CD8-positive, alpha-beta memory T cell (primary cell): ENCODE measurements at regions not wholly inside any gene's neighbourhood (a gene's known extent, or its start where the extent isn't known, plus 50 kb on each side); places are given as distances from the start of the nearest gene placed in this dataset.

Experiments used
- CTCF ChIA-PET: fragments of 350-600 bp; sonication (Branson Sonifier 250); formaldehyde crosslinking; loops from one replicate; lab custom pipeline; 2021; ENCODE audit warnings: antibody characterized with exemption; lab: Charles Lee
- POLR2A ChIA-PET: fragments of 350-600 bp; sonication (Branson Sonifier 250); formaldehyde crosslinking; loops from one replicate; lab custom pipeline; 2021; ENCODE audit warnings: antibody characterized with exemption; lab: Charles Lee
- DNase-seq, 5 donors: peaks; one replicate each; pipeline versions ENCODE4 v3.0.0 to v3.0.0-alpha.2; 2020 to 2022; ENCODE audit warnings: mixed read lengths in 1 of 5
- H3K27ac ChIP-seq: one replicate; pipeline ENCODE4 v1.7.0; 2013; ENCODE audit warnings: low read depth, mild to moderate bottlenecking, low read length, moderate library complexity
- H3K27me3 ChIP-seq: 2 replicates; pipeline ENCODE4 v1.7.0; 2013; ENCODE audit warnings: low read length, mild to moderate bottlenecking; ENCODE audit not compliant: insufficient read depth, poor library complexity, severe bottlenecking
- H3K36me3 ChIP-seq: 2 replicates; pipeline ENCODE4 v1.7.0; 2013; ENCODE audit warnings: mild to moderate bottlenecking, low read length, moderate library complexity; ENCODE audit not compliant: insufficient read depth
- H3K4me1 ChIP-seq: 2 replicates; pipeline ENCODE4 v1.7.0; 2013; ENCODE audit warnings: mild to moderate bottlenecking, low read length, moderate library complexity; ENCODE audit not compliant: insufficient read depth
- H3K4me3 ChIP-seq: 2 replicates; pipeline ENCODE4 v1.7.0; 2013; ENCODE audit warnings: mild to moderate bottlenecking, low read length
- H3K9me3 ChIP-seq: 2 replicates; pipeline ENCODE4 v1.7.0; 2013; ENCODE audit warnings: mild to moderate bottlenecking, low read length
- H3K27ac Mint-ChIP-seq, 8 donors: one replicate each; pipeline ENCODE4 v1.8.0; 2020 to 2021; ENCODE audit warnings: mixed read lengths in 8 of 8, mild to moderate bottlenecking in 6 of 8, inconsistent platforms in 3 of 8, moderate library complexity in 3 of 8
- H3K27me3 Mint-ChIP-seq, 2 donors: one replicate each; pipeline ENCODE4 v1.8.0; 2020 to 2021; ENCODE audit warnings: mixed read lengths in 2 of 2, mild to moderate bottlenecking in 1 of 2, moderate library complexity in 1 of 2
- H3K36me3 Mint-ChIP-seq, 3 donors: one replicate each; pipeline ENCODE4 v1.8.0; 2020 to 2021; ENCODE audit warnings: mixed read lengths in 3 of 3, inconsistent platforms in 1 of 3, mild to moderate bottlenecking in 1 of 3
- H3K4me1 Mint-ChIP-seq, 3 donors: one replicate each; pipeline ENCODE4 v1.8.0; 2020 to 2021; ENCODE audit warnings: mixed read lengths in 3 of 3, inconsistent platforms in 1 of 3, mild to moderate bottlenecking in 1 of 3
- H3K4me3 Mint-ChIP-seq, 7 donors: one replicate each; pipeline ENCODE4 v1.8.0; 2020 to 2021; ENCODE audit warnings: mixed read lengths in 7 of 7, mild to moderate bottlenecking in 6 of 7, moderate library complexity in 4 of 7, inconsistent platforms in 2 of 7
- H3K9me3 Mint-ChIP-seq, 5 donors: one replicate each; pipeline ENCODE4 v1.8.0; 2020 to 2022; ENCODE audit warnings: mixed read lengths in 5 of 5, mild to moderate bottlenecking in 3 of 5, moderate library complexity in 2 of 5, inconsistent platforms in 1 of 5

GRCh38 chr1:78760858-78761257 is 111.2 kb downstream of the IFI44 start:
- ChIA-PET CTCF (no interaction called here), POLR2A (no interaction called here)
- H3K36me3 Mint-ChIP-seq = no peaks in the 10 kb centered on the region

GRCh38 chr1:78762113-78762512 is 112.5 kb downstream of the IFI44 start:
- ChIA-PET CTCF (no interaction called here), POLR2A (no interaction called here)
- H3K9me3 ChIP-seq = no peaks in the 10 kb centered on the region
- H3K27me3 ChIP-seq = no peaks in the 10 kb centered on the region
- DNase-seq = no peak
- Mint-ChIP-seq H3K4me3 (no peak overlapping the region), H3K36me3 (no peaks in the 10 kb centered on the region), H3K9me3 (peaks cover 0 to 2% (median under 1%) of the 10 kb centered on the region in 5 donors), H3K27me3 (peaks cover 0 to 3% of the 10 kb centered on the region in 2 donors), H3K27ac (no peak overlapping the region), H3K4me1 (no peaks in the 10 kb centered on the region)
- H3K4me3 ChIP-seq = no peak overlapping the region
- no peak overlapping the region for H3K27ac ChIP-seq
- H3K4me1 ChIP-seq = no peaks in the 10 kb centered on the region
- no peaks in the 10 kb centered on the region for H3K36me3 ChIP-seq

More at GRCh38 chr1:78760858-78761257, 111.2 kb downstream of the IFI44 start:
- H3K9me3 ChIP-seq = no peaks in the 10 kb centered on the region
- no peaks in the 10 kb centered on the region for H3K4me1 ChIP-seq
- Mint-ChIP-seq H3K9me3 (peaks cover under 1 to 3% (median under 1%) of the 10 kb centered on the region in 5 donors), H3K4me1 (no peaks in the 10 kb centered on the region), H3K4me3 (no peak overlapping the region), H3K27me3 (peaks cover 0 to 3% of the 10 kb centered on the region in 2 donors), H3K27ac (no peak overlapping the region)
- H3K36me3 ChIP-seq = no peaks in the 10 kb centered on the region
- no peak overlapping the region for H3K4me3 ChIP-seq
- no peaks in the 10 kb centered on the region for H3K27me3 ChIP-seq
- no peak for DNase-seq
- no peak overlapping the region for H3K27ac ChIP-seq

GRCh38 chr1:78765489-78765888 is 115.9 kb downstream of the IFI44 start:
- H3K4me3 ChIP-seq = no peak overlapping the region
- H3K27me3 ChIP-seq = no peaks in the 10 kb centered on the region
- H3K27me3 Mint-ChIP-seq = peaks cover 0 to 3% of the 10 kb centered on the region in 2 donors
- H3K4me3 Mint-ChIP-seq = no peak overlapping the region
- ChIA-PET POLR2A (no interaction called here), CTCF (no interaction called here)
- no peaks in the 10 kb centered on the region for H3K4me1 Mint-ChIP-seq
- no peaks in the 10 kb centered on the region for H3K4me1 ChIP-seq
- peaks cover 0 to 2% (median 0%) of the 10 kb centered on the region in 5 donors for H3K9me3 Mint-ChIP-seq
- DNase-seq = no peak
- no peaks in the 10 kb centered on the region for H3K36me3 Mint-ChIP-seq
- H3K36me3 ChIP-seq = no peaks in the 10 kb centered on the region
- no peak overlapping the region for H3K27ac Mint-ChIP-seq
- H3K27ac ChIP-seq = no peak overlapping the region
- no peaks in the 10 kb centered on the region for H3K9me3 ChIP-seq

- Mint-ChIP-seq H3K4me3 (no peak overlapping the region), H3K4me1 (no peaks in the 10 kb centered on the region), H3K9me3 (peaks cover 0 to 2% (median 0%) of the 10 kb centered on the region in 5 donors), H3K36me3 (no peaks in the 10 kb centered on the region), H3K27me3 (peaks cover 0 to 3% of the 10 kb centered on the region in 2 donors), H3K27ac (no peak overlapping the region)
- H3K27ac ChIP-seq = no peak overlapping the region
- no peaks in the 10 kb centered on the region for H3K27me3 ChIP-seq
- no peaks in the 10 kb centered on the region for H3K4me1 ChIP-seq
- no peaks in the 10 kb centered on the region for H3K9me3 ChIP-seq
- no peaks in the 10 kb centered on the region for H3K36me3 ChIP-seq
- CTCF ChIA-PET = no interaction called here
- POLR2A ChIA-PET = no interaction called here
- H3K4me3 ChIP-seq = no peak overlapping the region
- no peak for DNase-seq
Observed at GRCh38 chr1:78779831-78780230, 130.2 kb downstream of the IFI44 start.

- peaks cover 0 to 2% of the 10 kb centered on the region in 2 donors for H3K27me3 Mint-ChIP-seq
- Histone ChIP-seq H3K4me1 (no peaks in the 10 kb centered on the region), H3K27me3 (no peaks in the 10 kb centered on the region), H3K36me3 (no peaks in the 10 kb centered on the region), H3K9me3 (no peaks in the 10 kb centered on the region), H3K27ac (no peak overlapping the region), H3K4me3 (no peak overlapping the region)
- no peaks in the 10 kb centered on the region for H3K4me1 Mint-ChIP-seq
- no peak for DNase-seq
- no peak overlapping the region for H3K27ac Mint-ChIP-seq
- CTCF ChIA-PET = no interaction called here
- POLR2A ChIA-PET = no interaction called here
- peaks cover 0 to 2% (median 0%) of the 10 kb centered on the region in 3 donors for H3K36me3 Mint-ChIP-seq
- no peak overlapping the region for H3K4me3 Mint-ChIP-seq
- H3K9me3 Mint-ChIP-seq = peaks cover 0 to 4% (median 0%) of the 10 kb centered on the region in 5 donors
Observed at GRCh38 chr1:78787544-78787943, 137.9 kb downstream of the IFI44 start.

GRCh38 chr1:78790174-78790573 is 140.5 kb downstream of the IFI44 start:
- peaks cover 0 to 3% (median 0%) of the 10 kb centered on the region in 3 donors for H3K36me3 Mint-ChIP-seq
- no peaks in the 10 kb centered on the region for H3K4me1 Mint-ChIP-seq
- Histone ChIP-seq H3K4me3 (no peak overlapping the region), H3K36me3 (no peaks in the 10 kb centered on the region), H3K27me3 (no peaks in the 10 kb centered on the region), H3K27ac (no peak overlapping the region), H3K9me3 (no peaks in the 10 kb centered on the region), H3K4me1 (no peaks in the 10 kb centered on the region)
- CTCF ChIA-PET = no interaction called here
- no peak for DNase-seq
- no peak overlapping the region for H3K27ac Mint-ChIP-seq
- H3K9me3 Mint-ChIP-seq = peaks cover 0 to 3% (median 0%) of the 10 kb centered on the region in 5 donors
- peaks cover 0 to 2% of the 10 kb centered on the region in 2 donors for H3K27me3 Mint-ChIP-seq
- POLR2A ChIA-PET = no interaction called here
- no peak overlapping the region for H3K4me3 Mint-ChIP-seq

GRCh38 chr1:78792756-78793155 is 143.1 kb downstream of the IFI44 start:
- H3K4me1 ChIP-seq = no peaks in the 10 kb centered on the region
- H3K9me3 ChIP-seq = no peaks in the 10 kb centered on the region
- Mint-ChIP-seq H3K4me1 (no peaks in the 10 kb centered on the region), H3K36me3 (peaks cover 0 to 3% (median 0%) of the 10 kb centered on the region in 3 donors), H3K27me3 (peaks cover 0 to 2% of the 10 kb centered on the region in 2 donors), H3K27ac (no peak overlapping the region), H3K9me3 (peaks cover 0 to 6% (median 0%) of the 10 kb centered on the region in 5 donors), H3K4me3 (no peak overlapping the region)
- no peaks in the 10 kb centered on the region for H3K27me3 ChIP-seq
- CTCF ChIA-PET = no interaction called here
- no peak overlapping the region for H3K27ac ChIP-seq
- no peak overlapping the region for H3K4me3 ChIP-seq
- DNase-seq = no peak
- POLR2A ChIA-PET = no interaction called here
- no peaks in the 10 kb centered on the region for H3K36me3 ChIP-seq

GRCh38 chr1:78797108-78797781 is 147.6 kb downstream of the IFI44 start:
- no peaks in the 10 kb centered on the region for H3K4me1 ChIP-seq
- peaks cover 0 to 1% (median 0%) of the 10 kb centered on the region in 3 donors for H3K36me3 Mint-ChIP-seq

More at GRCh38 chr1:78797108-78797781, 147.6 kb downstream of the IFI44 start:
- H3K4me3 ChIP-seq = no peak overlapping the region
- CTCF ChIA-PET = no interaction called here
- Mint-ChIP-seq H3K4me1 (no peaks in the 10 kb centered on the region), H3K27me3 (no peaks in the 10 kb centered on the region), H3K4me3 (no peak overlapping the region), H3K9me3 (peaks cover 0 to 3% (median 0%) of the 10 kb centered on the region in 5 donors), H3K27ac (no peak overlapping the region)
- no peaks in the 10 kb centered on the region for H3K36me3 ChIP-seq
- H3K27ac ChIP-seq = no peak overlapping the region
- POLR2A ChIA-PET = no interaction called here
- H3K9me3 ChIP-seq = no peaks in the 10 kb centered on the region
- no peak for DNase-seq
- no peaks in the 10 kb centered on the region for H3K27me3 ChIP-seq
